DOHH2 (cell line): ENCODE measurements at regions not wholly inside any gene's neighbourhood (a gene's known extent, or its start where the extent isn't known, plus 50 kb on each side); places are given as distances from the start of the nearest gene placed in this dataset.

Experiments
- H3F3A ChIP-seq: fragments of 200-600 bp; sonication (generic), shearing (Covaris generic); 2 replicates; pipeline ENCODE4 v1.6.0; 2016; ENCODE audit warnings: antibody characterized with exemption, mild to moderate bottlenecking; ENCODE audit not compliant: control insufficient read depth, insufficient read depth
- H3K27ac ChIP-seq: fragments of 200-600 bp; sonication (generic); 2 replicates; pipeline ENCODE4 v1.5.1; 2014; ENCODE audit warnings: low read depth, mild to moderate bottlenecking, low read length, moderate library complexity
- H3K27me3 ChIP-seq: fragments of 200-600 bp; sonication (generic); 2 replicates; pipeline ENCODE4 v1.6.1; 2014; ENCODE audit warnings: mild to moderate bottlenecking, low read length, mixed read lengths; ENCODE audit not compliant: control insufficient read depth
- H3K36me3 ChIP-seq: fragments of 200-600 bp; sonication (generic); 2 replicates; pipeline ENCODE4 v1.6.1; 2014; ENCODE audit warnings: mild to moderate bottlenecking, low read length, moderate library complexity, mixed read lengths; ENCODE audit not compliant: control insufficient read depth
- H3K4me1 ChIP-seq: fragments of 200-600 bp; sonication (generic); 2 replicates; pipeline ENCODE4 v1.6.1; 2014; ENCODE audit warnings: mild to moderate bottlenecking, low read length, mixed read lengths; ENCODE audit not compliant: control insufficient read depth
- H3K4me2 ChIP-seq: fragments of 200-600 bp; sonication (generic); 2 replicates; pipeline ENCODE4 v1.6.0; 2014; ENCODE audit warnings: mild to moderate bottlenecking, low read length, moderate library complexity
- H3K4me3 ChIP-seq: fragments of 200-600 bp; sonication (generic); 2 replicates; pipeline ENCODE4 v1.5.1; 2014; ENCODE audit warnings: mild to moderate bottlenecking, low read length, mixed read lengths
- H3K79me2 ChIP-seq: fragments of 200-600 bp; sonication (generic); 2 replicates; pipeline ENCODE4 v1.6.1; 2014; ENCODE audit warnings: mild to moderate bottlenecking, low read length, mixed read lengths; ENCODE audit not compliant: control insufficient read depth
- H3K9me2 ChIP-seq: fragments of 200-600 bp; sonication (generic); replicated peaks from 2 replicates; pipeline ENCODE4 v1.6.1; 2014; ENCODE audit warnings: mild to moderate bottlenecking, low read length, mixed read lengths; ENCODE audit not compliant: control insufficient read depth
- H3K9me3 ChIP-seq: fragments of 200-600 bp; sonication (generic); 2 replicates; pipeline ENCODE4 v1.6.1; 2014; ENCODE audit warnings: antibody characterized with exemption, low read length, mixed read lengths; ENCODE audit not compliant: control insufficient read depth, insufficient read depth
- H4K20me1 ChIP-seq: fragments of 200-600 bp; sonication (generic); 2 replicates; pipeline ENCODE4 v1.6.0; 2014; ENCODE audit warnings: low read depth, mild to moderate bottlenecking, antibody characterized with exemption, low read length, moderate library complexity; ENCODE audit not compliant: control insufficient read depth, insufficient read depth
- CTCF ChIP-seq: fragments of 200-600 bp; sonication (generic); IDR thresholded peaks from one replicate; pipeline ENCODE4 v1.5.1; 2014; ENCODE audit warnings: antibody characterized with exemption, mild to moderate bottlenecking, low read depth, low read length; ENCODE audit not compliant: poor library complexity, severe bottlenecking
- EZH2phosphoT487 ChIP-seq: fragments of 200-600 bp; sonication (generic); IDR thresholded peaks from 2 replicates; pipeline ENCODE4 v1.6.1; 2017; ENCODE audit warnings: borderline replicate concordance, mild to moderate bottlenecking, antibody characterized with exemption, low read length, moderate library complexity, mixed read lengths

GRCh38 chr4:163077680-163078079, 89.0 kb downstream of the NAF1 start:
- Histone ChIP-seq H3K9me2 (no peaks in the 10 kb centered on the region), H3K27me3 (0 out of 2 replicates have a peak, but pooled peaks cover 3% of the 10 kb centered on the region), H3K27ac (no peak overlapping the region), H3F3A (no peaks in the 10 kb centered on the region), H3K4me1 (no peaks in the 10 kb centered on the region), H3K36me3 (no peaks in the 10 kb centered on the region), H3K4me3 (no peak overlapping the region), H4K20me1 (no peaks in the 10 kb centered on the region), H3K4me2 (no peak overlapping the region), H3K9me3 (no peaks in the 10 kb centered on the region), H3K79me2 (no peaks in the 10 kb centered on the region)
- TF ChIP-seq CTCF = no peak
- no peak for TF ChIP-seq EZH2phosphoT487

- Histone ChIP-seq H3K79me2 (no peaks in the 10 kb centered on the region), H3K4me3 (no peak overlapping the region), H3K4me1 (no peaks in the 10 kb centered on the region), H3K4me2 (no peak overlapping the region), H3F3A (no peaks in the 10 kb centered on the region), H3K9me3 (no peaks in the 10 kb centered on the region), H3K27ac (no peak overlapping the region), H3K27me3 (no peaks in the 10 kb centered on the region), H4K20me1 (no peaks in the 10 kb centered on the region), H3K36me3 (no peaks in the 10 kb centered on the region), H3K9me2 (no peaks in the 10 kb centered on the region)
- TF ChIP-seq EZH2phosphoT487 (no peak), CTCF (no peak)
Measured at GRCh38 chr4:163072222-163072621, 94.5 kb downstream of the NAF1 start.

GRCh38 chr4:163071308-163071707, 95.4 kb downstream of the NAF1 start:
- Histone ChIP-seq H3K4me1 (no peaks in the 10 kb centered on the region), H3K4me2 (no peak overlapping the region), H3K27ac (no peak overlapping the region), H3K27me3 (no peaks in the 10 kb centered on the region), H3F3A (no peaks in the 10 kb centered on the region), H3K9me3 (no peaks in the 10 kb centered on the region), H3K4me3 (no peak overlapping the region), H4K20me1 (no peaks in the 10 kb centered on the region), H3K36me3 (no peaks in the 10 kb centered on the region), H3K9me2 (no peaks in the 10 kb centered on the region), H3K79me2 (no peaks in the 10 kb centered on the region)
- no peak for TF ChIP-seq EZH2phosphoT487
- no peak for TF ChIP-seq CTCF

- no peaks in the 10 kb centered on the region for H3K79me2 ChIP-seq
- no peak overlapping the region for H3K4me2 ChIP-seq
- no peaks in the 10 kb centered on the region for H3K9me3 ChIP-seq
- no peaks in the 10 kb centered on the region for H3K9me2 ChIP-seq
- no peak overlapping the region for H3K4me3 ChIP-seq
- H3K4me1 ChIP-seq = no peaks in the 10 kb centered on the region
- H3K27me3 ChIP-seq = no peaks in the 10 kb centered on the region
- H3F3A ChIP-seq = no peaks in the 10 kb centered on the region
- H4K20me1 ChIP-seq = no peaks in the 10 kb centered on the region
- no peak for TF ChIP-seq CTCF
- no peak overlapping the region for H3K27ac ChIP-seq
- H3K36me3 ChIP-seq = no peaks in the 10 kb centered on the region
Measured at GRCh38 chr4:163070023-163070422, 96.7 kb downstream of the NAF1 start.
